Aorta (tissue), 5 donors: ENCODE measurements at regions not wholly inside any gene's neighbourhood (a gene's known extent, or its start where the extent isn't known, plus 50 kb on each side); places are given as distances from the start of the nearest gene placed in this dataset.

Experiments
- ATAC-seq: fragments of 200-7000 bp; cut with Tn5 transposase; one replicate; pipeline ENCODE4 v1.9.1; 2022; ENCODE audit warnings: moderate library complexity; ENCODE audit not compliant: low FRiP score
- DNase-seq, 2 donors: peaks; one replicate each; pipeline ENCODE4 v3.0.0-alpha.2; 2020
- H3K27ac ChIP-seq, 2 donors: one replicate each; pipeline ENCODE4 v1.5.1; 2013; ENCODE audit warnings: low read length in 2 of 2, mild to moderate bottlenecking in 2 of 2, moderate library complexity in 2 of 2, control low read depth in 1 of 2, inconsistent platforms in 1 of 2, low read depth in 1 of 2
- H3K27me3 ChIP-seq, 2 donors: one replicate each; pipeline ENCODE4 v1.6.1; 2013; ENCODE audit warnings: control low read depth in 1 of 2, low read length in 1 of 2, mild to moderate bottlenecking in 1 of 2, moderate library complexity in 1 of 2; ENCODE audit not compliant: insufficient read depth in 2 of 2, control insufficient read depth in 1 of 2
- H3K36me3 ChIP-seq, 2 donors: one replicate each; pipeline ENCODE4 v1.6.1; 2013; ENCODE audit warnings: control low read depth in 1 of 2, low read length in 1 of 2, mild to moderate bottlenecking in 1 of 2; ENCODE audit not compliant: insufficient read depth in 2 of 2, control insufficient read depth in 1 of 2
- H3K4me1 ChIP-seq, 2 donors: one replicate each; pipeline ENCODE4 v1.6.1; 2013; ENCODE audit warnings: low read length in 2 of 2, control low read depth in 1 of 2, mild to moderate bottlenecking in 1 of 2, moderate library complexity in 1 of 2; ENCODE audit not compliant: insufficient read depth in 2 of 2, control insufficient read depth in 1 of 2
- H3K4me3 ChIP-seq, 2 donors: one replicate each; pipeline ENCODE4 v1.5.1; 2013; ENCODE audit warnings: low read length in 2 of 2, control low read depth in 1 of 2, mild to moderate bottlenecking in 1 of 2
- H3K9me3 ChIP-seq: one replicate; pipeline ENCODE4 v1.6.1; 2013; ENCODE audit warnings: mild to moderate bottlenecking, low read length; ENCODE audit not compliant: control insufficient read depth
- WGBS, 2 donors: extraction: QIAGEN DNeasy Blood & Tissue Kit; methylation state at CpG; one replicate each; pipeline ENCODE4 v1.1.7; 2013; 5-methylcytosine and 5-hydroxymethylcytosine counted together
- intact Hi-C, 2 donors: fragments of 100-400 bp; cut with DNase I; formaldehyde crosslinking; loops; one replicate each; pipeline versions ENCODE4 v1.14.2 to v1.15.0; 2022
- donor health status: healthy with polysubstance abuse.
- donor health status: Bipolar disorder and iron deficiency.
- donor health status: DM: no; HTN: no; CAD: no.
- donor health status: DM: no; HTN: no; CAD: no.
- donor health status: DM: yes; HTN: yes; CAD: no.

DNA sequence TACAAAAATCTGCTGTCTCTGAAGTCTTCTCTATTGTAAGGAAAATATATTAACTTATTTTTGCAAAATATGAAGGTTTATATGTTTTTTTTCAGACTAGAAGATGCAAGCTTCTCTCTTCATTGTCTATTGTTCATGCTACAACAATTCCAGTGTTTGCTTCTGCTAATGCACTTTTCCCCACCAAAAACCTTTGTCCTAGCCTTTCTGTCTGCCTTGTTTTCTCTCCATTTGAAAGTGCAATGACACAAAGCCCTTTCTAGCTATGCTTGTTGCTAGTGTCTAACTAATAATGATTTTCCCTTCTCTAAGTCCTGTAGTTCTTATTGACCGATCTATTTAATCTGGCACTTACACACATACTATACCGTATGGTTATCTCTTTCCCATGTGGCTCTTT, 369.5 kb upstream of the CELF4 start:
- Histone ChIP-seq H3K9me3 (no peaks in the 10 kb centered on the region), H3K4me3 (no peak overlapping the region), H3K27ac (no peak overlapping the region), H3K27me3 (no peaks in the 10 kb centered on the region), H3K36me3 (no peaks in the 10 kb centered on the region), H3K4me1 (no peaks in the 10 kb centered on the region)
- DNase-seq (no peak), ATAC-seq (no peak)
- WGBS, 2 donors, result 73 to 79% methylated on average over 2 of the region's 2 CpGs
- intact Hi-C loops, result no loop called here

DNA sequence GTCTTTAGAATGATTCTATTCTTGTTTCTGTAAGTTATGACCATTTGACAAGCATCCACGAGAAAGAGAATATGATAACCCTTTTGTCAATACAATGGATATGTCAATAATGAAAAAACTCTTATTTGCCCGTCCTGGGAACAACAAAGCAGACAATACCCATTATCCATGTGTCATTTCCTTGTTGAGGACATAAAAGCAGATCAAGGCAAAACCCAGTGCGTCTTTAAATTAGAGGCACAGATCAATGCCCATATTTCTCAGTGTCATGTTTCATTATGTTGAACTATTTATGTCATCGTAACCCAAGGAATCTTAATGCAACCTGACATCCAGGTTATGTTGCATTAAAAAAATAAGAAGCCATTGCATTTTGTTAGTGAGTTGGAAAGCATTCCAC, 365.0 kb upstream of the CELF4 start:
- no peak overlapping the region for H3K27ac ChIP-seq
- DNase-seq, result no peak
- no peaks in the 10 kb centered on the region for H3K4me1 ChIP-seq
- no peaks in the 10 kb centered on the region for H3K36me3 ChIP-seq
- H3K27me3 ChIP-seq, result no peaks in the 10 kb centered on the region
- H3K4me3 ChIP-seq, result no peak overlapping the region
- 80 to 81% methylated on average over 4 of the region's 4 CpGs for WGBS, 2 donors
- ATAC-seq, result no peak
- H3K9me3 ChIP-seq, result no peaks in the 10 kb centered on the region
- intact Hi-C loops, result no loop called here

DNA sequence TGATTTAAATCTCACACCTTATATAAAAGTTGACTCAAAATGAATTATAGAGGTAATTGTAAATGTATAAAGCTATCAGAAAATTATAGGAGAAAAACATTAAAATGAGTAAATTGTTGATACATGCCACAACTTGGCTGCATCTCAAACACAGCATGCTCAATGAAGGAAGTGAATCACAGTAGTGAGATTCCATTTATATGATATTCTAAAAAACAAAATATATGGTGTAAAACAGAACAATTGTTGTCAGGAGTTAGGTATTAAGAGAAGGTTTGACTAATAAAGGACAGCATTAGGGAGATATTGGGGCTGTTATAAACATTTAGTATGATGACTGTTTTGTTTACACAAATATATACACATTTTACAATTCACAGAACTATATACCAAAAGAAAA, 356.6 kb upstream of the CELF4 start:
- no peaks in the 10 kb centered on the region for H3K36me3 ChIP-seq
- no peaks in the 10 kb centered on the region for H3K4me1 ChIP-seq
- intact Hi-C loops, result no loop called here
- H3K27ac ChIP-seq, result no peak overlapping the region
- no peaks in the 10 kb centered on the region for H3K9me3 ChIP-seq
- H3K4me3 ChIP-seq, result no peak overlapping the region
- DNase-seq (no peak), ATAC-seq (no peak)
- no peaks in the 10 kb centered on the region for H3K27me3 ChIP-seq

DNA sequence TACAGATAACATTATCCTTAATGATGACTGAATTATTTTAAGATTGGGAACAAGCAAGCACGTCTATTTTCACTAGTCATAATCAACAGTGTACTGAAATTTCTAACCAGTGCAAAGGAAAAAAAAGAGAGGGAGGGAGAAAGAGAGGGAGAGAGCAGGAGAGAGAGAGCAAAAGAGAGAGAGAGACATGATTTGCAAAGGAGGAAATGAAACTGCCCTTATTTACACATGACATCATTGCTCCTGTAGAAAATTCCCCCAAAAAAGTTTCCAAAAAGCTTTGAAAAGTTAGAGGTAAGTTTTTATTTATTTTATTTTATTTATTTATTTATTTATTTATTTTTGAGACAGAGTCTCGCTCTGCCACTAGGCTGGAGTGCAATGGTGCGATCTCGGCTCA, 355.3 kb upstream of the CELF4 start:
- H3K27ac ChIP-seq, result no peak overlapping the region
- no peaks in the 10 kb centered on the region for H3K4me1 ChIP-seq
- H3K9me3 ChIP-seq, result no peaks in the 10 kb centered on the region
- H3K4me3 ChIP-seq, result no peak overlapping the region
- intact Hi-C loops, result no loop called here
- DNase-seq, result no peak
- 70 to 74% methylated on average over 4 of the region's 4 CpGs for WGBS, 2 donors
- ATAC-seq, result no peak
- no peaks in the 10 kb centered on the region for H3K36me3 ChIP-seq
- H3K27me3 ChIP-seq, result no peaks in the 10 kb centered on the region

DNA sequence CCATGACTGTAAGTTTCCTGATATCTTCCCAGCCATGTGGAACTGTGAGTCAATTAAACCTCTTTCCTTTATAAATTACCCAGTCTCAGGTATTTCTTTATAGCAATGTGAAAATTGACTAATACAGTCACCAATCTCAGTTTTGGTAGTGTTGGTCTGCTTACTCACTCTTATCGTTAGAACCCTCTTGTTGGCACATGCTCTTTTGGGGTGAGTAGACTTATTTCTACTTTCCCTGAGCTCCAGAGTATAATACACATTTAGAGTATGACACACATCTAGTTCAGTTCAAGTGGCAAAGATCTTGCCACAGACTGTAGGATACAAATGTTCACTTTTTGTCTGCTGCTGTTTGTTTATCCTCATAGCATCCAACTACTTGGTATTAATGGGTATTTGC, 347.5 kb upstream of the CELF4 start:
- intact Hi-C loops, result no loop called here

DNA sequence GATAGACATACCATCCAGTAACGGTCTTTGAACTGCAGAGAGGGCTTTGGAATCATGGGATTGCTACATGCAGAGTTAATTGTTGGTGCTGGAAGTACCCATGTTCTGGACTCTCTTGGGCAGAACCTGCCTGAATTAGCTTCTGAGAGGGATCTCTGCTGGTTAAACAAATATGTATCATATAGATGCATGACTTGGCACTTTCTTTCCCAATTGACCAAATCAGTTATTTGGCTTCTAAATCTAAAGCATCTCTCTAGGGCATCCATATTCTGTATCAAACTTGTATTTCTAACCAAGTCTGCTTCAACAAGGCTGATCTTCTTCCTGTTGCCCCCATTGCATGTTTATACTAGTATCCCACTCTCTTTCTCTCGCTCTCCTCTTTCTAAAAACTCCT, 336.7 kb upstream of the CELF4 start:
- H3K4me1 ChIP-seq, result no peaks in the 10 kb centered on the region
- WGBS, 2 donors, result 90 to 91% methylated on average over 2 of the region's 2 CpGs
- DNase-seq (no peak), ATAC-seq (no peak)
- H3K4me3 ChIP-seq, result no peak overlapping the region
- no peak overlapping the region for H3K27ac ChIP-seq
- intact Hi-C loops, result no loop called here
- no peaks in the 10 kb centered on the region for H3K27me3 ChIP-seq
- H3K36me3 ChIP-seq, result no peaks in the 10 kb centered on the region
- no peaks in the 10 kb centered on the region for H3K9me3 ChIP-seq

More for the DNA sequence above, 347.5 kb upstream of the CELF4 start:
- Histone ChIP-seq H3K36me3 (no peaks in the 10 kb centered on the region), H3K9me3 (no peaks in the 10 kb centered on the region), H3K27ac (no peak overlapping the region), H3K4me1 (no peaks in the 10 kb centered on the region), H3K4me3 (no peak overlapping the region), H3K27me3 (no peaks in the 10 kb centered on the region)
- WGBS, 2 donors, result 82 to 95% methylated on average over 1 of the region's 1 CpG
- ATAC-seq (no peak), DNase-seq (no peak)

DNA sequence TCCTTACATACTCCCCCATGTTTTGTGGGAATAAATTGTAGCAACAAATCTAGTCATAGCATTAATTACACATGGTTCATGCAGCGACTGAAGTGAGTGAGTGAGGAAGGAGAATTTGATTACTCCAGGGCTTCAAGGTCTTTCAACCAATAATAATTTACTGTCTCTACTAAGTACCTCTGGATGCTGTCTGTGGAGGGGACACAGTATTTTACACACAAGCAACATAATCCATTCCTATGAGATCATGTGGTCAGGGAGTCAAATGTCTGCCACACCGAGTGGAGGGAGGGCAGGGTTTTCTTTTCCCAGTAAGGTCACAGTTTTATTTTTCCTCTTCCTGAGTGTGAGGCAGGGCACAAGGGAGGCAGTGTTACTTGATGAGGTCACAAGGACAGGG, 334.7 kb upstream of the CELF4 start:
- intact Hi-C loops, result no loop called here
- 21 to 26% methylated on average over 2 of the region's 2 CpGs for WGBS, 2 donors

DNA sequence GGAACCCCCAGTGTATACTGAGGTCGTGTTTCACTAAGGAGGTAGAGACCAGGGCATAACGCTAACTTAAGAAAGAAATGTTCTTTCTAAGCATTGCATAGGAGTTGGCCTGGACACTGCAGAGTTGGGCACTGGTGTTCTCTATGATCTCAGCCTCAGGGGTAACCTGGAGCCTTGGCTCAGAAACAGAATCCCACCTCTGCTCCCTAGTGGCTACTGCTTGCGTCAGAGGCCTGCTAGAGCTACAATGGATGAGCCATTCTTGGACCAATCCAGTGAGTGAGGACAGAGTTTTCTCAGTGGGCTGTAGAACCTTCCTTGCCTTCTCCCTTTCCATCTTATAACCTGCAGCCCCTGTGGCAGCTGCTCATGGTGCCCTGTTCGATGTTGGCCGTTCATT, 324.4 kb upstream of the CELF4 start:
- Histone ChIP-seq H3K4me1 (no peaks in the 10 kb centered on the region), H3K27me3 (peaks cover 0 to 2% of the 10 kb centered on the region in 2 donors), H3K27ac (no peak overlapping the region), H3K4me3 (no peak overlapping the region), H3K9me3 (peaks cover 5% of the 10 kb centered on the region), H3K36me3 (no peaks in the 10 kb centered on the region)
- DNase-seq, result no peak
- 68 to 70% methylated on average over 5 of the region's 5 CpGs for WGBS, 2 donors
- intact Hi-C loops, result no loop called here
- ATAC-seq, result no peak

More for the DNA sequence above, 334.7 kb upstream of the CELF4 start:
- Histone ChIP-seq H3K4me1 (no peaks in the 10 kb centered on the region), H3K36me3 (no peaks in the 10 kb centered on the region), H3K27ac (no peak overlapping the region), H3K9me3 (no peaks in the 10 kb centered on the region), H3K4me3 (no peak overlapping the region), H3K27me3 (no peaks in the 10 kb centered on the region)
- DNase-seq (no peak), ATAC-seq (no peak)

DNA sequence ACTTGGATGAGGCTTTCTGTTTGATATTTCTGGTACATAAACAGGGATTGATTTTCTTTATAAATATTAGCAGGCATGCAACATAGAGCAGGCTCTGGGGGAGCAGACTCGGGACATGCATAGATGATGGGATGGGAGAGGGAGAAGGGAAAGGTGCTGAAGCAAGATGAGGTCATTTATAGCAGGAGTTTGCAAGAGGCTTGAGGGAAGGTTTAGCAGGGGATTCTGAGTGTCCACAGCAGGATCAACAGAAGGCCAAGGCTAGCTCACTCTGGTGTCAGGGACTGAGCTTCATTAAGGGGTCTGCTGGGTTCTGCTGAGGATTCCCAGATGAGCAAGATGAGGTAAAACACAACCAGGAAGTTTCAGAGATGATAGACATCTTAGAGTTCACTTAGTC, 309.1 kb upstream of the CELF4 start:
- H3K9me3 ChIP-seq, result no peaks in the 10 kb centered on the region
- ATAC-seq (no peak), DNase-seq (no peak)
- no peak overlapping the region for H3K27ac ChIP-seq
- 70 to 72% methylated on average over 1 of the region's 1 CpG for WGBS, 2 donors
- H3K4me3 ChIP-seq, result no peak overlapping the region
- peaks cover 0 to 2% of the 10 kb centered on the region in 2 donors for H3K27me3 ChIP-seq
- no peaks in the 10 kb centered on the region for H3K36me3 ChIP-seq
- no peaks in the 10 kb centered on the region for H3K4me1 ChIP-seq
- intact Hi-C loops, result loop anchor here in 1 of 2 donors (10.0 kb wide), 1 partner anchor 1290 kb away; no protein-coding TSS in a partner anchor
